ENCODE measurements at regions not wholly inside any gene's neighbourhood (a gene's known extent, or its start where the extent isn't known, plus 50 kb on each side); places are given as distances from the start of the nearest gene placed in this dataset.

DNA sequence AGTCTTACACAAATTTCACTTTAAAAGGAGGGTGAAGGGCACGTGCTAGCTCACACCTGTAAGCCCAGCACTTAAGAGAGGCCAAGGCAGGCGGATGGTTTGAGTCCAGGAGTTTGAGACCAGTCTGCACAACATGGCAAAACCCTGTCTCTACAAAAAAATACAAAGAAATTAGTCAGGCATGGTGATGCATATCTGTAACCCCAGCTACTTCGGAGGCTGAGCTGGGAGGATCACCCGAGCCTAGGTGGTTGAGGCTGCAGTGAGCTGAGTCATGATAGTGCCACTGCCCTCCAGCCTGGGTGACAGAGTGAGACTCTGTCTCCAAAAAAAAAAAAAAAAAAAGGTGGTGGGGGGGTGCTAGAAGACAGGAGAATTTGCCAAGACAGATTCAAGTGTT is 237.3 kb upstream of the KLF14 start:
- DNase-seq, result peak; percentile 45

DNA sequence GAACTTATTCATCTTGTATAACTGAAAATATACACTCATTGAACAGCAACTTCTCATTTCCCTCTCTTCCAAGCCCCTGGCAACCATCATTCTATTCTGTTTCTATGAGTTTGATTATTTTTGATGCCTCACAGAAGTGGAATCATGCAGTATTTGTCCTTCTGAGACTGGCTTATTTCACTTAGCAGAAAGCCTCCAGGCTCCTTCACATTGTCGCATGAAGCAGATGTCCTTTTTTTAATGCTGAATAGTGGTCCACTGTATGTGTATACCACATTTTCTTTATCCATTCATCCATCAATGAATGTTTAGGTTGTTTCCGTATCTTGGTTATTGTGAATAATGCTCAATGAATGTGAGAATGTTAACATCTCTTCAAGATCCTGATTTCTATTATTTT is 238.2 kb upstream of the KLF14 start:
- DNase-seq, result no peak

- no peak for DNase-seq
These were observed 239.6 kb upstream of the KLF14 start for GRCh38 chr7:130973637-130974036.

GRCh38 chr7:130974169-130974568 is 240.2 kb upstream of the KLF14 start:
- no peak for DNase-seq

DNA sequence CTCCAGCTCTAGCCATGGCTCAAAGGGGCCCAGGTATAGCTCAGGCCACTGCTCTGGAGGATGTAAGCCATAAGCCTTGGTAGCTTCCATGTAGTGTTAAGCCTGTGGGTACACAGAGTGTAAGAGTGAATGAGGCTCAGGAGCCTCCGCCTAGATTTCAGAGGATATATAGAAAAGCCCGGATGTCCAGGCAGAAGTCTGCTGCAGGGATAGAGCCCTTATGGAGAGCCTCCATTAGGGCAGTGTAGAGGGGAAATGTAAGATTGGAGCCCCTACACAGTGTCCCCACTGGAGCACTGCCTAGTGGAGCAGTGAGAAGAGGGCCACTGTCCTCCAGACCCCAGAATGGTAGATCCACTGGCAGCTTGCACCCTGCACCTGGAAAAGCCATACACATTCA is 240.8 kb upstream of the KLF14 start:
- no peak for DNase-seq

DNA sequence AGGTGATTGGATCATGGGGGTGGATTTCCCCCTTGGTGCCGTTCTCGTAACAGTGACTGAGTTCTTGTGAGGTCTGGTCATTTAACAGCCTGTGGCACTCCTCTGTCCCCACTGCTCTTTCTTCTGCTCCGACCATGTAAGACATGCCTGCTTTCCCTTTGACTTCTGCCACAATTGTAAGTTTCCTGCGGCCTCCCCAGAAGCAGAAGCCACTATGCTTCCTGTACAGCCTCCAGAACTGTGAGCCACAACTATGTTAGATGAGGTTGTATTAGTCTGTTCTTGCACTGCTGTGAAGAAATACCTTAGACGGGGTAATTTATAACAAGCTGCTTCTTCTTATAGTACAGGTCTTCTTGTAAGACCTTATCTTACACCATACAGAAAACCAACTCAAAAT is 241.7 kb upstream of the KLF14 start:
- DNase-seq, result no peak

DNA sequence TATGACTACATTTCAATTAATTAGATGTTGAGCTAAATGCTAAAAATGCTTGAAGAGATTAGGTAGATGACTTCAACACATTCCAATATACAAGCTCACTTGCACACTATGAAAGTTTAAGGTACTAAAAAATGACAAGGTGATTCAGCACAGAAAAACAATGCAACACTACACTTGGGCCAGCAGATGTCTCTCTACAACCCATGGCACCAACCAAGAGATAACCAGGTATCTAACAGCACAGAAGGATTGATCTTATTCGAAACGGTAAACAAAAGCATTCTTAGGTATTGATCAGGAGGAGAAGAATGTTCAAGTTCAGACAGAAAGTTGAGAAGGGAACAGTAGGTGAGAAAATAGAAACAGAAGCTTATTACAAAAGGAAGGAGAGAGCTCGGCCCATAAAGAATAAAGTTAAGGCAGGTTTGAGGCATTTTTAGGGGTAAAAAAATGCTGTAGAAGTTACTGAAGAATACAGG is 248.2 kb upstream of the KLF14 start:
- peak; percentile 77 for DNase-seq

GRCh38 chr7:130982651-130983050 is 248.6 kb upstream of the KLF14 start:
- DNase-seq, result no peak

DNA sequence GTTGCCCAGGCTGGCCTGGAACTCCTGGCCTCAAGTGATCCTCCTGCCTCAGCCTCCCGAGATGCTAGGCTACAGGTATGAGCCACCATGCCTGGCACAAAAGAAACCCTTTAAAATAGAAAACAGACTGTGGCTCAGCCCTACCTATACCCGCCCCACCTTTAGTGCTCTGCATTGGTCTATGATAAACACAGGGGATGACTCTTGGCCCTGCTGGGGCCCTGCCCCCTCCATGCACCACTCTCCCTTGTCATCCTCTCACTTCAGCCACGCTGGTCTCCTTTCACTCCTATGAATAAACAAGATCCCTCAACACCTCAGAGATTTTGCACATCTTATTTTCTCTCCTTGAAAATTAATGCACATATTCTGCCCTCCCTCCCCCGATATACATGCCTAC is 251.4 kb upstream of the KLF14 start:
- DNase-seq, result no peak

DNA sequence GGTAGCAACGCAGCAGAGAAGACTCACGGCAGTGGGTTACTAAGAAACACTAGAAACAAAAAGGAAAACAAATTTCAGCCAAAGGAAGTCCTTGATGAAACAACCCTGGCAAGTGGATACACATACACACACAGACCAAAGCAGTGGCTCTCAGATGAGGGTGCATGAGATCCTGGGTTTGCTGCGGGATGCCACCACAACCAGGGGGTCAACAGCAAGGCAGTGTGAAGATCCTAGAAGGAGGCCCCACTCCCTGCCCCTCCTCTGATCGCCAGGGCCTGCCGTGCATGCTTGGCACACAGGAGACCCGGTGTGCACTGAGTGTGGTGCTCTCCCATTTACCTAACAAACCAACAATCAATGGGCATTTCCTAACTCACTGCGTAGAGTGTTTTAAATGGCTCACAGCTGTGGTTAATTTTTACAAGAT is 252.3 kb upstream of the KLF14 start:
- DNase-seq, result peak; percentile 76

GRCh38 chr7:130987092-130987491 is 253.1 kb upstream of the KLF14 start:
- no peak for DNase-seq

GRCh38 chr7:130988443-130988842 is 254.4 kb upstream of the KLF14 start:
- DNase-seq, result peak; percentile 82

DNA sequence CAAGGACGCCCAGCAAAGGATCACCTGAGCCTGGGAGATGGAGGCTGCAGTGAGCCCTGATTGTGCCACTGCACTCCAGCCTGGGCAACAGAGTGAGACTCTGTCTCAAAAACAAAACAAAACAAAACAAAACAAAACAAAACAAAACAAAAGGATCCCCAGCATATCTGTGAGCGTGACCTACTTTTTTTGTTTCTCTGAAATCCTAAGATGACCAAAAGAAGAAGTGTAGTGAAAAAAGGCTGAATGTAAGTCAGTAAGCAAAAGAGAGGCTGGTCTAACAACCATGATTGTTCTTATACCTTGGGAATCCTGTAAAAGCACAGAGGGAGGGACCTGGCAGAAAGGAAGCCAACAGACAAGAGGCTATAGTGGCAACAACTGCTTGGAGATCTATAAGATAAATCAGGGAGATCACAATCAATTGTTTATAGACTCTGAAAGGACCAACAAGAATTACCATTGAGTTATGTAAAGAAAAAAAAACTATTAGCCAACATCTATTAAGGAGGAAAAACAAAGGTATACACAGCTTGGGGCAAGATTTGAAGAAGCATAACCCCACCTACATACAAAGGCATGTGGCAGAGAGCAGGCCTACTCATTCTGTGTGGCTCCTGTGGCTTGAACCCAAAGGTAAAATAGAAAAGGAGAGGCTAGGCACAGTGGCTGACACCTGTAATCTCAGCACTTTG is 255.2 kb upstream of the KLF14 start:
- DNase-seq, result peak; percentile 65

GRCh38 chr7:130990178-130990832 is 256.3 kb upstream of the KLF14 start:
- DNase-seq, result peak; percentile 78

DNA sequence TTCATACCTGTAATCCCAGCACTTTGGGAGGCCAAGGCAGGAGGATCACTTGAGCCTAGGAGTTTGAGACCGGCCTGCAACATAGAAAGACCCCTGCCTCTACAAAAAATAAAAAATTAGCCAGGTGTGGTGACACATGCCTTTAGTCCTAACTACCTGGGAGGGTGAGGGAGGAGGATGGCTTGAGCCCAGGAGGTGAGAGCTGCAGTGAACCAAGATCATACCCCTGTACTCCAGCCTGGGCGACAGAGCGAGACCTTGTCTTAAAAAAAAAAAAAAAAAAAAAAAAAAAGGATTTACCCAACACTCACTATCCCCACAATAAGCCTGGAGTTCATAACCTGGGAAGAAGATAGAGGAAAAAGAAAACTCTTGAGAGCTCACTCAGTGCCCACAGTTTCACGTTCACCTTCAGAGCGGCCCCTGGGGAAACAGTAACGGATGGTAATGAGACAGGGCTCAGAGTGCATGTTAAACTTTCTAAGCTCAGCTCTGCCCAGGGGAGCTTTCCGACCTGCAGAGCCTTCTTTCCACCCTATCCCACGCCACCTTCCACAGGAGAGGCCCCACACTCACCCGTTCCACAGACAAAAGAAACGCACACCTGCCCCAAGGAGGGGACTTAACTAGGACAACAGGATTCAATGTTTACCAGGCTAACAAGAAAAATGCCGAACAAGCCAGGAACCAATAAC is 259.8 kb upstream of the KLF14 start:
- no peak for DNase-seq

DNA sequence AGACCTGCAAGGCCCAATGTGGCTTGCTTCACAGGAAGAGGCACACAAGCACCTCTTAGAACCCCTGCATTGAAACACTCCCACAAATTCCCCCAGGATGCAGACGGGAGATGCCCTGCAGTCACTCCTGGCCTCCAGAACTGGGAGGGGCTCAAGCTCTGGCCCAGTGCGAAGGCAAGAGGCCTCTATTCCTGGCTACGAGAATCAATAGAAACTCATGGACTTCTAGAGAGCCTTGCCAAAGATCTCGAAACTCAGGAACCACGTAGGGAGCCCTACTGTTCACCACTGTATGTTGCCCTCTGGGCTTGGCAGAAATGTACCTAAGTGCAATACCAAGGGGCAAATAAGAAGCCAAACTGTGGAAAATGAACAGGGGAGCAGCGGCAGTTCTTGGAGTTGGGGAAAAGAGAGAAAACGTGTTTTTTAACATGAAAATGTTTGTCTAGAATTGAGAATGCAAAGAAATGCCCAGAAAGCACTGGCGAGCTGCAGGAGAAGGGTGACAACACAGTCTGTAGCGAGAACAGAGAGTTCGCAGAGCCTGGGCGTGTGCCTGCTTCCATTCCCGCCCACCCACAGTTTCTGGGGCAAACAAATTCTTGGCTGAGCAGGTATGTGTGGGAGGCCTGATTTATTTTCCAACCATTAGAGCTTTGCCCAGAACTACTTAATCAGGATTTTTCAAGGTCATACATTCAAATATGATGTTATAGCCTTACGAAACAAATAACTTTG is 260.5 kb upstream of the KLF14 start:
- DNase-seq, result no peak

GRCh38 chr7:130995252-130996081 is 261.5 kb upstream of the KLF14 start:
- DNase-seq, result no peak

GRCh38 chr7:130996205-130996832 is 262.3 kb upstream of the KLF14 start:
- DNase-seq, result no peak

DNA sequence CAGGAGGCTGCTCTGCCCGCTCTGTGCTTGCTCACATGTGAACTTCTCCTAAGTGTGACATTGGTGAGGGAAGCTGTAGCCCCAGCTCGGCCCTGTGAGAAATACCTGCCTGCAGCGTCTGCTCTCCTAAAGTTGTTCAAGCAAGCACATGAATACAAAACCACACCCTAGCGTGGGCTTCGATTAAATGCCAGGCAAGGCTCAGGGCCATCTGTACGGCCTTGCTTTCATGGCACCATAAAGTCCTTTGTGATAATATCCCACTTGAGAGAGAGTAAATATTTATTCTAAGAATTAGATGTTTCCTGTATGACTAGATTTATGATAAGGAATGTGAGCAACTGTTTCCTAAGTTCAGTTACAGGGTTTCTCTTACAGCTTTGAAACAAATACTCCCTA is 262.8 kb upstream of the KLF14 start:
- DNase-seq, result no peak

DNA sequence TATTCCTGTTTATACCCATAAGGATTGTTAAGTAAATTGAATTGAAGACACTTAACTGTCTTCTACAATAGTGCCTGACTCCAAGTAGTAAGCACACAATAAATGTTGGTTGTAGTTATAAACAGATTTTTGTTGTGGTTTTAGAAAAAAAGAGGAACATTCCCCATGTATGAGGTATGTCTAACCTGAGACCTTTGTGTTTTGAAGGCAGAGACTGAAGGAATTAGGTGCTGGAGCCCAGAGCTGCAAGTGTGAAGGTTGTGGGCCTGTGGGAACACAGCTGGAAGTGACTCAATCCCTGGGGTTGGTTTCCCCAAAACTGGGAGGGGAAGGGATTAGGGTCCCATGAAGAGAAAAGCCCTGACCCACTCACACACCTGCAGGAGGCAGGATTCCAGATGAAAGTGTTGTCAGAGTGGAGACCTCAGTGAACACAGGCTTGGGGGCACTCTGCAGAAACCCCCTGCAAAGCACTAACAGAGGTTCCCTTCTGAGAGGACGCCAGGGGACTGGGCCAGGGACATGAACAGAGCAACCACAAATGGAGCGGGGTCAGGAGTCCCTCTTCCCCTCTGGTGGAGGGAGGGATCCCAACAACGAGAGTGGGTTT is 265.1 kb upstream of the KLF14 start:
- DNase-seq, result no peak

DNA sequence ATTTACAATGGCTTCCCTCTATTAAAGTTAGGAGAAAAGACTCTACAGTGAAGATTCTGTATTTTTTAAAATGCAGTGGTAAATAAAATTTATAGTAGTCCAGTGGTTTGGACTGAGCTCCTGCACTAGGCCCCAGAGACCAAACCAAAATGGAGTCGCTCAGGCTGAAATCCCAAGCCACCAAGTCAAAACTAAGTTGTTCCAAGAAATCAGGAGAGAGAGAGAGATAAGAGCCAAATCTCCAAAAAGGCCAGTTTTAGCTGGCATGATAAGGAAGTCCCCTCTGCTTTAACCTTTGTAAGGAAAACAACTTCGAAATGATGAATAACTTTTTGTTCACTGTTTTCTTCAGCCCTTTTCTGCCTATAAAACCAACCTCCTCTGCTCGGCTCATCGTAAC is 265.9 kb upstream of the KLF14 start:
- DNase-seq, result no peak
